ENCODE measurements at regions not wholly inside any gene's neighbourhood (a gene's known extent, or its start where the extent isn't known, plus 50 kb on each side); places are given as distances from the start of the nearest gene placed in this dataset.

- TF ChIP-seq CTCF (IDR thresholded peaks at IDR 0.05) (no peak), POLR2A (IDR thresholded peaks at IDR 0.05) (no peak)
Observed at GRCh38 chr13:90311929-90312328, 1035.6 kb upstream of the MIR17HG start.

All from esophagus squamous epithelium (tissue), 4 donors.